SK-N-SH treated with all-trans-retinoic acid at 6 μM for 48 hours (cell line): ENCODE measurements at regions not wholly inside any gene's neighbourhood (a gene's known extent, or its start where the extent isn't known, plus 50 kb on each side); places are given as distances from the start of the nearest gene placed in this dataset.

ENCODE experiments used
- ATAC-seq: fragments of 200-7000 bp; cut with Tn5 transposase; 3 replicates; pipeline ENCODE4 v1.9.1; 2020; ENCODE audit warnings: mild to moderate bottlenecking, moderate library complexity
- BACH2 ChIP-seq: fragments of 250-450 bp; sonication (Bioruptor Pico); IDR thresholded peaks from 2 replicates; pipeline ENCODE4 v1.9.0; 2021; ENCODE audit warnings: mild to moderate bottlenecking, borderline replicate concordance
- ESRRG ChIP-seq: fragments of 250-450 bp; sonication (Bioruptor Pico); IDR thresholded peaks from 2 replicates; pipeline ENCODE4 v1.6.1; 2021; ENCODE audit warnings: mild to moderate bottlenecking
- GLIS3 ChIP-seq: fragments of 250-450 bp; sonication (Bioruptor Pico); IDR thresholded peaks from 2 replicates; pipeline ENCODE4 v1.5.0; 2020; ENCODE audit warnings: mild to moderate bottlenecking, moderate library complexity
- ISL1 ChIP-seq: fragments of 250-450 bp; sonication (Bioruptor Pico); IDR thresholded peaks from 2 replicates; pipeline ENCODE4 v2.1.2; 2022; ENCODE audit warnings: mild to moderate bottlenecking, moderate library complexity
- OSR1 ChIP-seq: fragments of 250-450 bp; sonication (Bioruptor Pico); IDR thresholded peaks from 2 replicates; pipeline ENCODE4 v1.8.0; 2022; ENCODE audit warnings: moderate library complexity, mild to moderate bottlenecking, inconsistent platforms
- PPARA ChIP-seq: fragments of 250-450 bp; sonication (Bioruptor Pico); IDR thresholded peaks from 2 replicates; pipeline ENCODE4 v1.5.0; 2020; ENCODE audit warnings: mild to moderate bottlenecking, borderline replicate concordance
- RARB ChIP-seq: fragments of 250-450 bp; sonication (Bioruptor Pico); IDR thresholded peaks from 2 replicates; pipeline ENCODE4 v1.8.0; 2021; ENCODE audit warnings: mild to moderate bottlenecking, moderate library complexity
- SNAI2 ChIP-seq: fragments of 250-450 bp; sonication (Bioruptor Pico); IDR thresholded peaks from 2 replicates; pipeline ENCODE4 v1.5.0; 2020; ENCODE audit warnings: mild to moderate bottlenecking, moderate library complexity
- TCF4 ChIP-seq: fragments of 250-450 bp; sonication (Bioruptor Pico); IDR thresholded peaks from 2 replicates; pipeline ENCODE4 v1.8.0; 2021; ENCODE audit warnings: mild to moderate bottlenecking, moderate library complexity, borderline replicate concordance
- ZC3H10 ChIP-seq: fragments of 250-450 bp; sonication (Bioruptor Pico); IDR thresholded peaks from 2 replicates; pipeline ENCODE4 v1.5.1; 2021; ENCODE audit warnings: mild to moderate bottlenecking, moderate library complexity
- ZFP3 ChIP-seq: fragments of 250-450 bp; sonication (Bioruptor Pico); IDR thresholded peaks from 2 replicates; pipeline ENCODE4 v1.5.0; 2020; ENCODE audit warnings: mild to moderate bottlenecking, moderate library complexity
- ZFP30 ChIP-seq: fragments of 450-650 bp; formaldehyde crosslinking; IDR thresholded peaks from 2 replicates; pipeline ENCODE4 v1.5.0; 2022; ENCODE audit warnings: mild to moderate bottlenecking, moderate library complexity
- ZNF70 ChIP-seq: fragments of 450-650 bp; formaldehyde crosslinking; IDR thresholded peaks from 2 replicates; pipeline ENCODE4 v1.5.0; 2020; ENCODE audit warnings: mild to moderate bottlenecking, moderate library complexity
- ZNF8 ChIP-seq: fragments of 450-650 bp; formaldehyde crosslinking; IDR thresholded peaks from 2 replicates; pipeline ENCODE4 v1.5.0; 2020; ENCODE audit warnings: mild to moderate bottlenecking, moderate library complexity
- TF ChIP-seq, protein P1 (sequence below): fragments of 250-450 bp; sonication (Bioruptor Pico); IDR thresholded peaks from 2 replicates; pipeline ENCODE4 v1.5.0; 2020; ENCODE audit warnings: mild to moderate bottlenecking, moderate library complexity
- TF ChIP-seq, protein P2 (sequence below): fragments of 250-450 bp; sonication (Bioruptor Pico); IDR thresholded peaks from 2 replicates; pipeline ENCODE4 v1.5.1; 2021; ENCODE audit warnings: mild to moderate bottlenecking, moderate library complexity
- TF ChIP-seq, protein P3 (sequence below): fragments of 250-450 bp; sonication (Bioruptor Pico); IDR thresholded peaks from 2 replicates; pipeline ENCODE4 v1.8.0; 2021; ENCODE audit warnings: low read depth, mild to moderate bottlenecking, moderate library complexity, borderline replicate concordance
- TF ChIP-seq, protein P4 (sequence below): fragments of 250-450 bp; sonication (Bioruptor Pico); IDR thresholded peaks from 2 replicates; pipeline ENCODE4 v1.8.0; 2020; ENCODE audit warnings: mild to moderate bottlenecking, moderate library complexity, borderline replicate concordance
- TF ChIP-seq, protein P5 (sequence below): fragments of 250-450 bp; sonication (Bioruptor Pico); IDR thresholded peaks from 2 replicates; pipeline ENCODE4 v1.5.1; 2020; ENCODE audit warnings: low read depth, mild to moderate bottlenecking, moderate library complexity

DNA sequence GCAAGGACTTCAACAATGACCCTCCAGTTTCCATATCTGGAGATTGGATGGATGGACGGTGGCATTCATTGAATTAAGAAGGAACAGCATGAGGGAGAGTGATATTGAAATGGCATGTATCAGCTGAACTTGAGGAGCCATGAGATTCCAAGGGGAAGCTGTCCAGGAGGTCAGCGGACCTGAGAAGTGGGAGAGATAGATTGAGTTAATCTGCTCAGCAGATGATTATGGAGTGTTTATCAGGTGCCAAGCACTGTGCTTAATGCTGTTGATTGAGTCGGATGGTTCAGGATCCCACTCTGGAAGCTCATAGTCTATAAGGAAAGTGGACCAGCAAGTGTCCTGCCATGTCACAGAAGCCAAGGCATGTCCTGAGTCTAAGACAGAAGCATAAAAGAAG is 581.3 kb downstream of the INSC start:
- TF ChIP-seq ISL1, result no peak
- TF ChIP-seq, protein P1, sequence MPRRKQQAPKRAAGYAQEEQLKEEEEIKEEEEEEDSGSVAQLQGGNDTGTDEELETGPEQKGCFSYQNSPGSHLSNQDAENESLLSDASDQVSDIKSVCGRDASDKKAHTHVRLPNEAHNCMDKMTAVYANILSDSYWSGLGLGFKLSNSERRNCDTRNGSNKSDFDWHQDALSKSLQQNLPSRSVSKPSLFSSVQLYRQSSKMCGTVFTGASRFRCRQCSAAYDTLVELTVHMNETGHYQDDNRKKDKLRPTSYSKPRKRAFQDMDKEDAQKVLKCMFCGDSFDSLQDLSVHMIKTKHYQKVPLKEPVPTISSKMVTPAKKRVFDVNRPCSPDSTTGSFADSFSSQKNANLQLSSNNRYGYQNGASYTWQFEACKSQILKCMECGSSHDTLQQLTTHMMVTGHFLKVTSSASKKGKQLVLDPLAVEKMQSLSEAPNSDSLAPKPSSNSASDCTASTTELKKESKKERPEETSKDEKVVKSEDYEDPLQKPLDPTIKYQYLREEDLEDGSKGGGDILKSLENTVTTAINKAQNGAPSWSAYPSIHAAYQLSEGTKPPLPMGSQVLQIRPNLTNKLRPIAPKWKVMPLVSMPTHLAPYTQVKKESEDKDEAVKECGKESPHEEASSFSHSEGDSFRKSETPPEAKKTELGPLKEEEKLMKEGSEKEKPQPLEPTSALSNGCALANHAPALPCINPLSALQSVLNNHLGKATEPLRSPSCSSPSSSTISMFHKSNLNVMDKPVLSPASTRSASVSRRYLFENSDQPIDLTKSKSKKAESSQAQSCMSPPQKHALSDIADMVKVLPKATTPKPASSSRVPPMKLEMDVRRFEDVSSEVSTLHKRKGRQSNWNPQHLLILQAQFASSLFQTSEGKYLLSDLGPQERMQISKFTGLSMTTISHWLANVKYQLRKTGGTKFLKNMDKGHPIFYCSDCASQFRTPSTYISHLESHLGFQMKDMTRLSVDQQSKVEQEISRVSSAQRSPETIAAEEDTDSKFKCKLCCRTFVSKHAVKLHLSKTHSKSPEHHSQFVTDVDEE, result no peak
- TF ChIP-seq PPARA (CRISPR knock-in tag), result no peak
- no peak for TF ChIP-seq BACH2 (CRISPR knock-in tag)
- TF ChIP-seq ZNF70 (CRISPR knock-in tag), result no peak
- no peak for TF ChIP-seq TCF4 (CRISPR knock-in tag)
- no peak for TF ChIP-seq ZFP30 (CRISPR knock-in tag)
- TF ChIP-seq ESRRG, result no peak
- ATAC-seq, result no peak

DNA sequence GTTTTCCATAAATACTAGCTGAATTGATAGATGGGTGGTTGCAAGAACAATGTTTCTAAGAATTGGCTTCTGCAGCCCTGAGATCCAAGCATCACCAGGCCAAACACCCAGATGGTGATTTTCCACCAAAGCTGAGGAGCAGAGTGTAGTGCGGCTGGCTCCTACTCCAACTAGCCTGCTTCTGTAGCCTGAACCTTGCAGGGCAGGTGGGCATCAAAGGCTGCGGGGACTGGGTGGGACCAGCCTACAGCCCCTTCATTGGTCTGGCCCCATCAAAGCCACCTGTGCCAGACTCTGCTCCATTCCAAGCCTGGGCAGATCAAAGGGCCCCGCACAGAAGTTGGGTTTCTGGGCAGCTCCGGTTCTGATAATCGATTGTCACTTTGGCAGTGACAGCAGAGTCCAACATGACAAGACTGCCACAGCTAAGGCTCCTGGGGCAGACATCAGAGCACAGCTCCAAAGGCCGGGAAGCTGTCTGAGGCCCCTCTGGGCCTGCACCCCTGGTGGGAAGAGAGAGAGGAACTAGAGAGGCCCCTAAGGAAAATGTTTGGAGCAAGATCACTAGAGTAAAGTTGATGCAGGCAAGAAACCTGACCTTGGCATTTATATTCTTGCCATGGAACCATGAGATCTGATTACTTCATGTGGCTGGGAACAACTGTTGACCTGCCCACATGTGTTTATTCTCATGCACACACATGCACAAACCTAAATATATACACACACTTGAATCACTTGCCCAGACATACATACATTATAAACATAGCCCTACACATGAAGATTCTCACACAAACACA is 582.9 kb downstream of the INSC start:
- TF ChIP-seq, protein P2, sequence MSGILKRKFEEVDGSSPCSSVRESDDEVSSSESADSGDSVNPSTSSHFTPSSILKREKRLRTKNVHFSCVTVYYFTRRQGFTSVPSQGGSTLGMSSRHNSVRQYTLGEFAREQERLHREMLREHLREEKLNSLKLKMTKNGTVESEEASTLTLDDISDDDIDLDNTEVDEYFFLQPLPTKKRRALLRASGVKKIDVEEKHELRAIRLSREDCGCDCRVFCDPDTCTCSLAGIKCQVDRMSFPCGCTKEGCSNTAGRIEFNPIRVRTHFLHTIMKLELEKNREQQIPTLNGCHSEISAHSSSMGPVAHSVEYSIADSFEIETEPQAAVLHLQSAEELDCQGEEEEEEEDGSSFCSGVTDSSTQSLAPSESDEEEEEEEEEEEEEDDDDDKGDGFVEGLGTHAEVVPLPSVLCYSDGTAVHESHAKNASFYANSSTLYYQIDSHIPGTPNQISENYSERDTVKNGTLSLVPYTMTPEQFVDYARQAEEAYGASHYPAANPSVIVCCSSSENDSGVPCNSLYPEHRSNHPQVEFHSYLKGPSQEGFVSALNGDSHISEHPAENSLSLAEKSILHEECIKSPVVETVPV (CRISPR knock-in tag), result no peak
- no peak for TF ChIP-seq ZNF70 (CRISPR knock-in tag)
- no peak for TF ChIP-seq BACH2 (CRISPR knock-in tag)
- TF ChIP-seq SNAI2, result no peak
- TF ChIP-seq, protein P3, sequence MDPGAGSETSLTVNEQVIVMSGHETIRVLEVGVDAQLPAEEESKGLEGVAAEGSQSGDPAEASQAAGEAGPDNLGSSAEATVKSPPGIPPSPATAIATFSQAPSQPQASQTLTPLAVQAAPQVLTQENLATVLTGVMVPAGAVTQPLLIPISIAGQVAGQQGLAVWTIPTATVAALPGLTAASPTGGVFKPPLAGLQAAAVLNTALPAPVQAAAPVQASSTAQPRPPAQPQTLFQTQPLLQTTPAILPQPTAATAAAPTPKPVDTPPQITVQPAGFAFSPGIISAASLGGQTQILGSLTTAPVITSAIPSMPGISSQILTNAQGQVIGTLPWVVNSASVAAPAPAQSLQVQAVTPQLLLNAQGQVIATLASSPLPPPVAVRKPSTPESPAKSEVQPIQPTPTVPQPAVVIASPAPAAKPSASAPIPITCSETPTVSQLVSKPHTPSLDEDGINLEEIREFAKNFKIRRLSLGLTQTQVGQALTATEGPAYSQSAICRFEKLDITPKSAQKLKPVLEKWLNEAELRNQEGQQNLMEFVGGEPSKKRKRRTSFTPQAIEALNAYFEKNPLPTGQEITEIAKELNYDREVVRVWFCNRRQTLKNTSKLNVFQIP (CRISPR knock-in tag), result no peak
- TF ChIP-seq RARB (CRISPR knock-in tag), result no peak
- TF ChIP-seq PPARA (CRISPR knock-in tag), result no peak
- TF ChIP-seq GLIS3 (CRISPR knock-in tag), result no peak
- no peak for TF ChIP-seq OSR1
- no peak for TF ChIP-seq ISL1
- no peak for TF ChIP-seq ZNF8
- TF ChIP-seq, protein P4, sequence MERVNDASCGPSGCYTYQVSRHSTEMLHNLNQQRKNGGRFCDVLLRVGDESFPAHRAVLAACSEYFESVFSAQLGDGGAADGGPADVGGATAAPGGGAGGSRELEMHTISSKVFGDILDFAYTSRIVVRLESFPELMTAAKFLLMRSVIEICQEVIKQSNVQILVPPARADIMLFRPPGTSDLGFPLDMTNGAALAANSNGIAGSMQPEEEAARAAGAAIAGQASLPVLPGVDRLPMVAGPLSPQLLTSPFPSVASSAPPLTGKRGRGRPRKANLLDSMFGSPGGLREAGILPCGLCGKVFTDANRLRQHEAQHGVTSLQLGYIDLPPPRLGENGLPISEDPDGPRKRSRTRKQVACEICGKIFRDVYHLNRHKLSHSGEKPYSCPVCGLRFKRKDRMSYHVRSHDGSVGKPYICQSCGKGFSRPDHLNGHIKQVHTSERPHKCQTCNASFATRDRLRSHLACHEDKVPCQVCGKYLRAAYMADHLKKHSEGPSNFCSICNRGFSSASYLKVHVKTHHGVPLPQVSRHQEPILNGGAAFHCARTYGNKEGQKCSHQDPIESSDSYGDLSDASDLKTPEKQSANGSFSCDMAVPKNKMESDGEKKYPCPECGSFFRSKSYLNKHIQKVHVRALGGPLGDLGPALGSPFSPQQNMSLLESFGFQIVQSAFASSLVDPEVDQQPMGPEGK (CRISPR knock-in tag), result no peak
- TF ChIP-seq ZC3H10, result no peak
- TF ChIP-seq ZFP3 (CRISPR knock-in tag), result no peak
- ATAC-seq, result no peak

DNA sequence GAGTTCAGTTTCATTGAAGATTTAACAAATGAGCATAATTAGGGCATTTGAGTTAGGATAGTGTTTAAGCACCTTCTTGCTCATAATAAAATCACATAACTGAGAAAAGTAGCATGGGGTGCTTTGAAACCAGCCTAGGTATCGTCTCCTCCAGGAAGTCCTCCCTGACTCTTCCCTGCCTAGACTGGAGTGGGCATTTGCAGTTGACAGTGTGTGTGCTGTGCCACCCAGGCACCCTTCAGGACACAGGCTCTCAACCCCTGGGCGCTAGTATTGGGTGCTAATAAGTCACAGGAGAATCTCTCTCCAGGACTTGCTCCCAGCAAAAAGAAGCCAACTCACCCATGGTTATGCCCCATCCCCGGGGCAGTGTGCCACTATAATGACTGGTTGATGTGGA is 584.1 kb downstream of the INSC start:
- ATAC-seq, result no peak
- TF ChIP-seq ZFP3 (CRISPR knock-in tag), result no peak
- no peak for TF ChIP-seq ZC3H10
- TF ChIP-seq, protein P4 (CRISPR knock-in tag), result no peak
- TF ChIP-seq ZNF8, result no peak
- no peak for TF ChIP-seq OSR1
- no peak for TF ChIP-seq PPARA (CRISPR knock-in tag)
- no peak for TF ChIP-seq RARB (CRISPR knock-in tag)
- TF ChIP-seq GLIS3 (CRISPR knock-in tag), result no peak
- TF ChIP-seq, protein P2 (CRISPR knock-in tag), result no peak
- TF ChIP-seq ZNF70 (CRISPR knock-in tag), result no peak
- TF ChIP-seq, protein P5, sequence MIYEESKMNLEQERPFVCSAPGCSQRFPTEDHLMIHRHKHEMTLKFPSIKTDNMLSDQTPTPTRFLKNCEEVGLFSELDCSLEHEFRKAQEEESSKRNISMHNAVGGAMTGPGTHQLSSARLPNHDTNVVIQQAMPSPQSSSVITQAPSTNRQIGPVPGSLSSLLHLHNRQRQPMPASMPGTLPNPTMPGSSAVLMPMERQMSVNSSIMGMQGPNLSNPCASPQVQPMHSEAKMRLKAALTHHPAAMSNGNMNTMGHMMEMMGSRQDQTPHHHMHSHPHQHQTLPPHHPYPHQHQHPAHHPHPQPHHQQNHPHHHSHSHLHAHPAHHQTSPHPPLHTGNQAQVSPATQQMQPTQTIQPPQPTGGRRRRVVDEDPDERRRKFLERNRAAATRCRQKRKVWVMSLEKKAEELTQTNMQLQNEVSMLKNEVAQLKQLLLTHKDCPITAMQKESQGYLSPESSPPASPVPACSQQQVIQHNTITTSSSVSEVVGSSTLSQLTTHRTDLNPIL (CRISPR knock-in tag), result no peak
- TF ChIP-seq TCF4 (CRISPR knock-in tag), result no peak
- TF ChIP-seq ESRRG, result no peak
- TF ChIP-seq ISL1, result no peak
- TF ChIP-seq, protein P3 (CRISPR knock-in tag), result no peak
